ENCODE measurements at regions not wholly inside any gene's neighbourhood (a gene's known extent, or its start where the extent isn't known, plus 50 kb on each side); places are given as distances from the start of the nearest gene placed in this dataset.

DNA sequence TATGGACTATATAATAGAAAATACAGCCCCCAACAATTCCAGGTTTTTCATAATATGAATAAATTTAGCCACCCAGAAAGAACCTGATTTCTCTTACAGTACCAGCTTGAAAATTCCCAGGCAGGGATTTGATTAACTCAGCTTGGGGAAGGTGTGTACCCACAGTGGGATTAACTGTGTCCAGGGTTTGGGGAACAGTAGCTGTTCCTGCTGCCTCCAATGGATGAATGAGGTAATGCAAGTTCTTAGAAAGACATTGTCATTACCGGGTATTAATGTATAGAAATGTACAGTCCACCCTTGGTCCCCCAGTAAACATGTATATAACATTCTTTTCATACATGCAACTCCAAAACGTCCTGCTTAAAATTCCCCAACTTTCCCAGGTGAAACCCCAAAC, 115.6 kb downstream of the LRIG3 start:
- peak in 5 of 12 donors; percentile 14 to 39 (median 31) for TF ChIP-seq CTCF (IDR thresholded peaks at IDR 0.05)
- no peak for TF ChIP-seq POLR2A (IDR thresholded peaks at IDR 0.05)
